Eye (tissue), 1 donor: ENCODE measurements at regions not wholly inside any gene's neighbourhood (a gene's known extent, or its start where the extent isn't known, plus 50 kb on each side); places are given as distances from the start of the nearest gene placed in this dataset.
"Not testable (repeated sequence)": the region's sequence is repeated elsewhere in the genome, so short reads cannot be mapped to it uniquely, and the experiment has no call there.

Experiments
- DNase-seq: peaks from one replicate; pipeline ENCODE4 v3.0.0-alpha.2; 2015

DNA sequence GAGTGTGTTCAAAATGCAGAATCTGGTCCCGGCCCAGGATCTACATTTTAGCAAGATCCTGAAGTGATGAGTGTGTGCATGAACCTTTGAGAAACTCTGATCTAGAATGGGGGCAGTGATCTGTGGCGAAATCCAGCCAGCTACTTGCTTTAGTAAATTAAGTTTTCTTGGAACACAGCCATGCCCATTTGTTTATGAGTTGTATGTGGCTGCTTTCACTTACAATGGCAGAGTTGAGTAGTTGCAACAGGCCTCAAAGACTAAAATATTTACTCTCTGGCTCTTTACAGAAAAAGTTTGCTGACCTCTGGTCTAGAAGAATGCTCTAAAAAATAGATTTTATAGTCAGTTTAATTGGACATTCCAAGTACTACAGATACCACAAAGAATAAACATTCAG, 588.3 kb downstream of the BNC2 start:
- DNase-seq = no peak

DNA sequence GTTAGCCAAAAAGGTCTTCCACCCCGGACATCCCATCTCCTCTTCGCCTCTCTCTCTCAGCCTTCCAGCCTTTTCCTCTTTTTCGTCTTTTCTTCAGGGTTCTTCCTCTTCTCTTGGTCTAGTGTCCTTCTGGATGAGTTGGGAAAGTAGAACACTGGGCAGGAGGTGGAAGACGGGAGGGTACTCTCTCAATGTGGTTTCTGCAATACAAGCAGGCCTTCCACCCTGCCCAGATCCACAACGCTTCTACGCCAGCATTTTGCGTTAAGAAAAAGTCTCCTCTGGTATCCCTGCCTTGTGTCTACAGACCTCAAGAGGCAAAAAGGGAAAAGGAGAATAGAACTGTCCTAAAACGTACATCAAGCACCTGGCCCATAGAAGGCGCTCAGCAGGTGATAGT, 587.8 kb downstream of the BNC2 start:
- DNase-seq = no peak

GRCh38 chr9:16286160-16286559, 584.3 kb downstream of the BNC2 start:
- DNase-seq = no peak

GRCh38 chr9:16289639-16290038, 580.8 kb downstream of the BNC2 start:
- no peak for DNase-seq

DNA sequence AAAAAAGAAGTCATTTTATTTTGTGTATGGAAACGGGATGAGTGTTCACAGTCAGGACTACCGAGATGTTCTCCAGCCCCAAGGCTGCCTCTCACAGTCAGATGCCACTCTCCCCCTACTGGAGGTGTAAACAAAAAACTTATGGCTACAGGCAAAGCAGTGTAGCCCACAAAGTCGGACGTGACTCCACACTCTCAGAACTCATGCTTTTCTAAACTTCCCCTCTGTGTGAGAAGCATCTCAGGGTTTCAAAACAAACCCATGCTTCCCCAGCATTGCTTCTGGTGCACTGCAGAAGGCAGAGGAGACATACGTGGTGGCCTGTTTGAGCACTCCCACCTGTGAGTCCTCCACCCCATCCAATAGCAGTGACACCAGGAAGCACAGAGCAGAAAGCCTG, 580.3 kb downstream of the BNC2 start:
- DNase-seq = no peak

GRCh38 chr9:16291921-16292320, 578.5 kb downstream of the BNC2 start:
- DNase-seq = no peak

DNA sequence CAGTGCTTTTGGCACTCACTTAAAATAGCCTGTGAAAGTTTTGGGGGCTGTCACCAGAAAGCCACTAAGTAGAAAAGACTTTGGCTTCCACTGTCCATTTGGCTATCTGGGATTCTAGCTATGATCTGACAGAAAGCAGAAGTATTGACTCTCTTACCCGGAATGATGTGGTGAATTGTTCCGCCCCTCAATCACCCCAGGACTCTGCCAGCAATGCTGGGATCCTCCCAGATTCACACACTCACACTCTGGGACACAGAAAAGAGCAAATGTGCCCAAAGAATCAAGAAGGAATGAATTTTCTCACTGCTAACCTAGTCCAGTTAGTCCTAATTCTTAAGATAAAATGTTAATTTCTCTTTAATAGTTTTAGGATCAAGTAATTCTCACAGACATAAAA, 576.9 kb downstream of the BNC2 start:
- DNase-seq = no peak

- DNase-seq = no peak
These were observed 576.2 kb downstream of the BNC2 start for GRCh38 chr9:16294133-16294770.

- DNase-seq = not testable (repeated sequence)
These were observed 575.5 kb downstream of the BNC2 start for GRCh38 chr9:16294940-16295339.

GRCh38 chr9:16299368-16299767, 571.1 kb downstream of the BNC2 start:
- not testable (repeated sequence) for DNase-seq

GRCh38 chr9:16303506-16303905, 567.0 kb downstream of the BNC2 start:
- DNase-seq = peak; percentile 42

GRCh38 chr9:16304301-16304700, 566.2 kb downstream of the BNC2 start:
- peak; percentile 23 for DNase-seq

- no peak for DNase-seq
These were observed 563.9 kb downstream of the BNC2 start for GRCh38 chr9:16306586-16306985.

DNA sequence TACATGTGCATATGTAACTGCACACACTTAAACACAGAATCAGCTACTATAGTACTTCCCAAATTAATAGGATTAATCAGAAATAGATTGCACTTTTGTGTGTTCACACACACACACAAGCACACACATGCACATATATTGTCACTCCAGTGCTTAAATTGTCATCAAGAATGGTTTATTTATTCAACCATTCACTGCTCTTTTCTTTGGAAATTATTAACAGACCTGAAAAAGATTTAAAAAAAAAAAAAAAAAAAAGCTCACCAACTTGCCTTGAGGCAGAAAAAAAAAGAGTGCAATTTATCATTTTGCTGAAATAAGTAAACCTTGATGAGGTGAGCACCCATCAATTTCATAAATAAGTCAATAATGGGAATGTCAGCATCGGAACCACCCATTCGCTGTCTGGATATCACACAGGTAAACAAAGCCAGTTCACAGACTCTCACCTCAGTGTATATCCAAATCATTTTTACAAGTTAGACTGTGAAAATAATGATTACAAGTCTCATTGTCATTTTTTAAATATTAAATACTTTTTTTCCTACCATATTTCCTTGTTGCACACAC, 562.8 kb downstream of the BNC2 start:
- no peak for DNase-seq

DNA sequence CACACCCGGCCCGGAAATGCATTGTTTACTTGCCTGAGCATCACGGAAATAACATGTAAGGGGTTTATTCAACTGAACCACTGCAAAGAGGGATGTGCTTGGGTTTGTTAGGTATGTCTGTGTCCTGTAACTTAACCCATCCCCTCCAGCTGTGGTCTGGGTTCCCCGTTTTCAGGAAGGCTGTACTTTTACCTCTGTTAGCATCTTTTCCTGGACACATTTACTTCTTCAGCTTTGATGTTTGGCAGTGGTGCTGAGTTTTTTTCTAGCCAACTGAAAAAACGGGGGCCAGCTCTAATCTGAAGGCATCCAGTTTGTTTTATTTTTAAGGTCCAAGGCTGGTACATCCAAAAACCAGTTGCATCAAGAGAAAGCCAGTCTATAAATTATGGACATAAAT, 561.8 kb downstream of the BNC2 start:
- DNase-seq = no peak

DNA sequence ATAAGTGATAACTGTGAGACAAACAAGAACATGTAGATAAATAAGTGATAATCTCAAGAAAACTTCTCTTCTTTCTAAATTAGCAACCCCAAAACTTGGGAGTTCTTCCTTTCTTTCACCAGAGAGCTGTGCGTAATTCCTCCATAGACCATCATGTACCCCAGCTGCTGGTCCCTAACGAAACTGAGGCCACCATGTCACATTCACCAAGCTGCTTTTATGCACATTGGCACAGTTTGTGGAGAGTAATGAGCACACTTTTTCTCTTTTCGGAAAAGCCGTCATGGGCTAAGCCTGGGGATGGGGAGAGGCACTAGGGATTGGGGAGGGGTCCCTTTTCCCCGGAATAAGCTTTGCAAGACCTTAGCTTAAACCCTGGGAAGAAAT, 561.4 kb downstream of the BNC2 start:
- DNase-seq = no peak

GRCh38 chr9:16309469-16310271, 560.8 kb downstream of the BNC2 start:
- peak; percentile 92 for DNase-seq

DNA sequence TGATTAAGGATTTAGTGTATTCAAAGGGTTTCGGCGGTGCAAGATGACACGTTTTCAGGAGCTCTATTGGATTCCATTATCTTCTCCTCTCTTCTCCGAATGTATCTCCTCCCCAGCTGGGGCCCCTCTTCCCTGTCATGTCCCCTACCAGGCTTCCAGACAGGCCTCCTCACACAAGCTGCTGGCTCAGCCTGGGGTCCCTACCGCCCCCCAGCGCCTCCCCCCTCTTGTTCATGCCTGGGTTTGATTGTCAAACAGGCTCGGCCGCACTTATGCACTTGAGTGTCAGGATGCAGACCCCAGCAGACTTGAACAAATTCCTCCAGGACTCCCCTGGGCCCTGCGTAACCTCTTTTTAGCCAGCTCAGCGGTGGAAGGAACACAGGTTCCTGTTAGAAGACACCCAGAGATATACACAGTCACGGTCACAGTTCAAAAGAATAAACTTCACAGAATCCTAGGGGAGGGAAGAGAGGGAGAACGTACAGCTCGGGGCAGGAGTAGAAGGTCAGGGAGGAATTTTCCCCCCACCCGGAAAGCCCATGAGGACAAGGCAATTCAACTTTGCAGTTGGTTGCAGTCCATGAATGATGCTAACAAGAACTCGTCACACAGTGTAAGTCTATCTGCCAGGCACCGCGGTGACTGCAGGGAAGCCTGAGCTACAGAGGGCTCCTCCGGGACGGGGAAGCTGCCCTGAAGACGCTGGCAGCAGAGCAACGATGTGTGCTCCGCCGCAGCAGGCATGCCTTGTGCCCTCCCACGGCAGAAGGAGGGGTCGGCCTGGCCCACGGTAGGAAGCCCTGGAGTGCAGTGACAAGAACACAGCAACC, 560.0 kb downstream of the BNC2 start:
- peak; percentile 78 for DNase-seq

GRCh38 chr9:16312116-16312515, 558.4 kb downstream of the BNC2 start:
- DNase-seq = peak; percentile 57

GRCh38 chr9:16312962-16313546, 557.4 kb downstream of the BNC2 start:
- DNase-seq = no peak

- DNase-seq = no peak
These were observed 556.0 kb downstream of the BNC2 start for GRCh38 chr9:16314476-16314875.

DNA sequence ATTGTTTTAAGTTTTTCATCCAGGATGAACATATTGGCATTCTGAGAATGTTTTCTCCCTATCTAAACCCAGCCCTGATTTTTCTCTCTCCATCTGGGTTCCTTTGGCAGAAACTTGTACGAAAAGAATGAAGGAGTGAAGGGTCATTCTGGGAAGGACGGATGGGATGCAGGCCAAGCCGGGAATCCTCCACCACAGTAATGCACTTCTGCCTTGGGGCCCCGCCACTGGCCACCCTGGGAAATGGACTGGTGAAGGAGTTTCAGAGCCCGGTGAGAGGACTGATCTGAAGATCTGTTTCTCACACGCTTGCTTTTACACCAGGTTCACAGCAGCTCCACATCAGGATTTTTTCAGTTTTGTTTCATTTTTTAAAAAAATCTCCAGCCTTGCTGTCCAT, 554.8 kb downstream of the BNC2 start:
- DNase-seq = peak; percentile 16

GRCh38 chr9:16316456-16316855, 554.0 kb downstream of the BNC2 start:
- DNase-seq = peak; percentile 74
